Ishikawa (cell line): ENCODE measurements at regions not wholly inside any gene's neighbourhood (a gene's known extent, or its start where the extent isn't known, plus 50 kb on each side); places are given as distances from the start of the nearest gene placed in this dataset.

Experiments used
- CEBPB ChIP-seq: IDR thresholded peaks from 2 replicates; pipeline ENCODE4 v1.6.1; 2012
- CREB1 ChIP-seq: IDR thresholded peaks from 2 replicates; pipeline ENCODE4 v1.6.1; 2012; ENCODE audit warnings: low read depth
- EGR1 ChIP-seq: IDR thresholded peaks from 2 replicates; pipeline ENCODE4 v1.6.1; 2012
- EP300 ChIP-seq: IDR thresholded peaks from 2 replicates; pipeline ENCODE4 v1.6.1; 2012; ENCODE audit warnings: borderline replicate concordance
- FOXM1 ChIP-seq: IDR thresholded peaks from 2 replicates; pipeline ENCODE4 v1.6.1; 2012; ENCODE audit warnings: low read depth, borderline replicate concordance
- NFIC ChIP-seq: IDR thresholded peaks from 2 replicates; pipeline ENCODE4 v1.6.1; 2012
- RAD21 ChIP-seq: IDR thresholded peaks from 2 replicates; pipeline ENCODE4 v1.6.1; 2012; ENCODE audit warnings: low read depth
- TAF1 ChIP-seq: IDR thresholded peaks from 2 replicates; pipeline ENCODE4 v1.6.1; 2012; ENCODE audit warnings: low read depth, mild to moderate bottlenecking
- TCF12 ChIP-seq: IDR thresholded peaks from 2 replicates; pipeline ENCODE4 v1.6.1; 2012; ENCODE audit warnings: low read depth
- TEAD4 ChIP-seq: IDR thresholded peaks from 2 replicates; pipeline ENCODE4 v1.6.1; 2012
- YY1 ChIP-seq: IDR thresholded peaks from 2 replicates; pipeline ENCODE4 v1.6.1; 2012; ENCODE audit warnings: low read depth
- ZBTB7A ChIP-seq: IDR thresholded peaks from 2 replicates; pipeline ENCODE4 v1.6.1; 2012; ENCODE audit warnings: low read depth
- TF ChIP-seq, protein P1 (sequence below): IDR thresholded peaks from 2 replicates; pipeline ENCODE4 v1.6.1; 2012
- TF ChIP-seq, protein P2 (sequence below): IDR thresholded peaks from 2 replicates; pipeline ENCODE4 v1.6.1; 2012; ENCODE audit warnings: low read depth, mild to moderate bottlenecking
- TF ChIP-seq, protein P3 (sequence below): IDR thresholded peaks from 2 replicates; pipeline ENCODE4 v1.6.1; 2012

DNA sequence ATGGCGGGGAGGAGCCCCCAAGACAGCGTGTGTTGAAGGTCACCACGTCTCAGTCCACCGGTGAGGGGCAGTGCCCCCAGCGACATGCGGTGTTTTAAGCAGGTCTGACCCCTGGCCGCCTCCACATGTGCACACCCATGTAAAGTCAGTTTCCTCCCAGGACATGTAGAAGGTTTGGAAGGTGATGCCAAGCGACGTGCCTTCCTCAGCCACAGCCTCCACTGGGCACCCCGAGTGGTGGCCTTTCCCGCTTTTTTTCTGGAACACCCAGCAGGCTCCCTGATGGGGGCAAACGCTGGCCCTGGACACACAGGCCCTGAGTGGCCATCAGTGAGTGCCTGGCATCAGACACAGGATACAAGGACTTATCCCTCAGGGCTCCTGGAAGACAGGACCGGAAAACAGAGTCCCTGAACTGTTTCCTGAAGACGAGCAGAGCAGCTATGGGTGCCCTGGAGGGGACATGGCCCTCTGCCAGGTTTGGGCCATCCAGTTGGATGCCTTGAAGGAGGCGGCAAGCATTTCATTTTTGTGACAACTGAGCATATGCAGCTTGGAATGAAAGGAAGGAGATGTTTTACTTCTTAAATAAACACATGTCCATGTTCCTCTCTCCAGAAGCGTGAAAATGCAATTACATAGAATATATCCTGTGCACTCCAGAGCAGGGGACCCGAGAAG, 275.8 kb upstream of the IRX2 start:
- TF ChIP-seq RAD21 (no peak), EP300 (no peak), FOXM1 (no peak), TCF12 (no peak), YY1 (no peak), CREB1 (no peak), NFIC (no peak), CEBPB (no peak), ZBTB7A (no peak), TAF1 (no peak), TEAD4 (no peak), EGR1 (no peak)
- TF ChIP-seq, protein P1, sequence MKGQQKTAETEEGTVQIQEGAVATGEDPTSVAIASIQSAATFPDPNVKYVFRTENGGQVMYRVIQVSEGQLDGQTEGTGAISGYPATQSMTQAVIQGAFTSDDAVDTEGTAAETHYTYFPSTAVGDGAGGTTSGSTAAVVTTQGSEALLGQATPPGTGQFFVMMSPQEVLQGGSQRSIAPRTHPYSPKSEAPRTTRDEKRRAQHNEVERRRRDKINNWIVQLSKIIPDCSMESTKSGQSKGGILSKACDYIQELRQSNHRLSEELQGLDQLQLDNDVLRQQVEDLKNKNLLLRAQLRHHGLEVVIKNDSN = no peak
- TF ChIP-seq, protein P2, sequence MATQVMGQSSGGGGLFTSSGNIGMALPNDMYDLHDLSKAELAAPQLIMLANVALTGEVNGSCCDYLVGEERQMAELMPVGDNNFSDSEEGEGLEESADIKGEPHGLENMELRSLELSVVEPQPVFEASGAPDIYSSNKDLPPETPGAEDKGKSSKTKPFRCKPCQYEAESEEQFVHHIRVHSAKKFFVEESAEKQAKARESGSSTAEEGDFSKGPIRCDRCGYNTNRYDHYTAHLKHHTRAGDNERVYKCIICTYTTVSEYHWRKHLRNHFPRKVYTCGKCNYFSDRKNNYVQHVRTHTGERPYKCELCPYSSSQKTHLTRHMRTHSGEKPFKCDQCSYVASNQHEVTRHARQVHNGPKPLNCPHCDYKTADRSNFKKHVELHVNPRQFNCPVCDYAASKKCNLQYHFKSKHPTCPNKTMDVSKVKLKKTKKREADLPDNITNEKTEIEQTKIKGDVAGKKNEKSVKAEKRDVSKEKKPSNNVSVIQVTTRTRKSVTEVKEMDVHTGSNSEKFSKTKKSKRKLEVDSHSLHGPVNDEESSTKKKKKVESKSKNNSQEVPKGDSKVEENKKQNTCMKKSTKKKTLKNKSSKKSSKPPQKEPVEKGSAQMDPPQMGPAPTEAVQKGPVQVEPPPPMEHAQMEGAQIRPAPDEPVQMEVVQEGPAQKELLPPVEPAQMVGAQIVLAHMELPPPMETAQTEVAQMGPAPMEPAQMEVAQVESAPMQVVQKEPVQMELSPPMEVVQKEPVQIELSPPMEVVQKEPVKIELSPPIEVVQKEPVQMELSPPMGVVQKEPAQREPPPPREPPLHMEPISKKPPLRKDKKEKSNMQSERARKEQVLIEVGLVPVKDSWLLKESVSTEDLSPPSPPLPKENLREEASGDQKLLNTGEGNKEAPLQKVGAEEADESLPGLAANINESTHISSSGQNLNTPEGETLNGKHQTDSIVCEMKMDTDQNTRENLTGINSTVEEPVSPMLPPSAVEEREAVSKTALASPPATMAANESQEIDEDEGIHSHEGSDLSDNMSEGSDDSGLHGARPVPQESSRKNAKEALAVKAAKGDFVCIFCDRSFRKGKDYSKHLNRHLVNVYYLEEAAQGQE = no peak
- TF ChIP-seq, protein P3, sequence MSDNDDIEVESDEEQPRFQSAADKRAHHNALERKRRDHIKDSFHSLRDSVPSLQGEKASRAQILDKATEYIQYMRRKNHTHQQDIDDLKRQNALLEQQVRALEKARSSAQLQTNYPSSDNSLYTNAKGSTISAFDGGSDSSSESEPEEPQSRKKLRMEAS = no peak

DNA sequence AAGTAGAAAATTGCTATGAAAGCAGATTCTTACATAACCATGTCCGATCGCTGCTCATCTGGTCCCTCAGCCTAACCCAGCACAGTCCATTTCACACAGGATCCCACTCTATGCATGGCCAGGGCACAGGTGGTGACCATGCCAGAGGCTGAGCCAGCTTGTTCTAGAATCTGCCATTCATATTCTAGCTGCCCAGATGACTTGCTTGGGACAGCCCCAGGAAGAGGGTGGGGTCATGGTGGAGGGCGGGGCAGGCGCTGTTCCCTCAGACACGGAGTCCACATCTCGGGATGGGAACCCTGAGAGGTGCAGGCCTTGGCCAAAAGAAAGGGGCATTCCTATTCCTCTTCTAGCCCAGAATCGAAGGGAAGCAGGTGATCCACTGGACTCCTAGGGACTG, 275.2 kb upstream of the IRX2 start:
- TF ChIP-seq CREB1 (no peak), CEBPB (no peak), TAF1 (no peak), EGR1 (no peak), EP300 (no peak), FOXM1 (no peak), YY1 (no peak), ZBTB7A (no peak)
- TF ChIP-seq, protein P1 = no peak
- TF ChIP-seq, protein P2 = no peak

DNA sequence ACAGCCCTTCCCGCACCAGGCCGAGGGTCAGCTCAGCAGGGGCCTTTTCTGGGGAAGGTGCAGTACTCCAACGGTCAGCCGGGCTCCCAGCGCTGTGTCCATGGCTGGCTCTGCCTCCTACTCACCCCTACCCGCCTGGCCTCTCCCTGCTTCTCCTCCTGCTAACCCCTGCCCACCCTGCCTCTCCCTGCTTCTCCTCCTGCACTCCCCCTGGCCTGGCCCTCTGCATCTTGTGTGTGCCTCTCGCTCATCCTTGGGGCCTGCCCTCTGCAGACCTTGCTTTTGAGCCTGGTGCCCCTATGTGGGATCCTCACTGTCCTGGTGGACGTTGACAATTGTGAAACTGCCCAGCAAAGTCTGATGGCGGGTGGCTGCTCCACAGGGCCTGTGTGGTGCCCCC, 274.6 kb upstream of the IRX2 start:
- TF ChIP-seq TCF12 = no peak
- no peak for TF ChIP-seq FOXM1
- TF ChIP-seq, protein P3 = no peak
- TF ChIP-seq TEAD4 = no peak
- TF ChIP-seq EP300 = no peak
- TF ChIP-seq, protein P2 = no peak
- no peak for TF ChIP-seq EGR1
- no peak for TF ChIP-seq CREB1
- no peak for TF ChIP-seq ZBTB7A
- no peak for TF ChIP-seq TAF1
- no peak for TF ChIP-seq NFIC
- no peak for TF ChIP-seq RAD21
- no peak for TF ChIP-seq CEBPB
- TF ChIP-seq, protein P1 = no peak

DNA sequence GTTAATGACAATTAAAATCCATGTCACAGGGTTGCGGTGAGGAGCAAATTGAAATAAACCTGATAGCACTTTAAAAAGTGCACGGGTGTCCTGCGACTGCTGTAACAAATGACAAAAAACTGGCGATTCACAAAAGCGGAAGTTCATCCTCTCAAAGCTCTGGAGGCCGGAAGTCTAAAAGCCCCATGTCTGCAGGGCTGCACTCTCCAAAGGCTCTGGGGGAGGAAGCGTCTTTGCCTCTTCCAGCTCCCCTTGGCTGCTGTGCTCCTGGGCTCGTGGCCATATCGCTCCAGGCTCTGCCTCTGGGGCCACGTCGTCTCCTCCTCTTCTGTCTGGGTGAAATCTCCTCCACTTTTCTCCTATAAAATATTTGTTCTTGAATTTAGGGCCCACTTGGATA, 273.9 kb upstream of the IRX2 start:
- no peak for TF ChIP-seq CREB1
- TF ChIP-seq NFIC = no peak
- no peak for TF ChIP-seq EP300
- no peak for TF ChIP-seq TAF1
- TF ChIP-seq RAD21 = no peak
- TF ChIP-seq, protein P2 = no peak
- no peak for TF ChIP-seq ZBTB7A
- TF ChIP-seq YY1 = no peak
- TF ChIP-seq CEBPB = no peak
